Activated CD4-positive, alpha-beta T cell treated with anti-CD3 and anti-CD28 coated beads, Interleukin-2, amount 10 ng/mL, durations not matched to agents 24 days and 14 days (primary cell): ENCODE measurements at regions not wholly inside any gene's neighbourhood (a gene's known extent, or its start where the extent isn't known, plus 50 kb on each side); places are given as distances from the start of the nearest gene placed in this dataset.
"Not testable (repeated sequence)": the region's sequence is repeated elsewhere in the genome, so short reads cannot be mapped to it uniquely, and the experiment has no call there.

Experiments
- DNase-seq: peaks from one replicate; pipeline ENCODE4 v3.0.0; 2022
- H3K27ac Mint-ChIP-seq: one replicate; pipeline ENCODE4 v1.8.0; 2022; ENCODE audit warnings: mild to moderate bottlenecking, mixed read lengths
- H3K27me3 Mint-ChIP-seq: one replicate; pipeline ENCODE4 v1.8.0; 2022; ENCODE audit warnings: mixed read lengths
- H3K36me3 Mint-ChIP-seq: one replicate; pipeline ENCODE4 v1.8.0; 2022; ENCODE audit warnings: low read depth, mild to moderate bottlenecking, mixed read lengths
- H3K4me1 Mint-ChIP-seq: one replicate; pipeline ENCODE4 v1.8.0; 2021; ENCODE audit warnings: mixed read lengths
- H3K4me3 Mint-ChIP-seq: one replicate; pipeline ENCODE4 v1.8.0; 2022; ENCODE audit warnings: mild to moderate bottlenecking, moderate library complexity, mixed read lengths
- H3K9me3 Mint-ChIP-seq: one replicate; pipeline ENCODE4 v1.8.0; 2021; ENCODE audit warnings: mixed read lengths
- intact Hi-C: fragments of 100-400 bp; cut with micrococcal nuclease; formaldehyde crosslinking; loops from one replicate; pipeline ENCODE4 v1.15.1; 2023

DNA sequence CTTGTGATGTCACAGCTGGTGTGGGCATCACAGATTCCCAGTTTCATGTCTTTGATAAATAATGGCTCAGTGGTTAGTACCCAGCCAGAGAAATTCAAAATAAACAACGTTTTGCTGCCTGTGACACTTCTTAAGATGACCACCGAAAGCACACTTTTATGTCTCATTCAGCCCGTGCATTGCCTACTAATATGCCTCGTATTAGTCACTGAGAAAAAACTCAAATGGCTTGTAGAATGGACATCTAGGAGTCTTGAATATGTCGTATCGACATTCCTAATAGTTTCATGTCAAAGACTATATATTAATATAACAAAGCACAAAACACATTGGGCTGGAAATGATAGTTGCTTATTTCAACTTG is 103.9 kb upstream of the FAT1 start:
- intact Hi-C loops, result no loop called here
- DNase-seq, result no peak
- H3K4me1 Mint-ChIP-seq, result no peaks in the 10 kb centered on the region
- H3K4me3 Mint-ChIP-seq, result no peak overlapping the region
- H3K27me3 Mint-ChIP-seq, result no peaks in the 10 kb centered on the region
- H3K36me3 Mint-ChIP-seq, result no peaks in the 10 kb centered on the region
- H3K27ac Mint-ChIP-seq, result no peak overlapping the region
- no peaks in the 10 kb centered on the region for H3K9me3 Mint-ChIP-seq

DNA sequence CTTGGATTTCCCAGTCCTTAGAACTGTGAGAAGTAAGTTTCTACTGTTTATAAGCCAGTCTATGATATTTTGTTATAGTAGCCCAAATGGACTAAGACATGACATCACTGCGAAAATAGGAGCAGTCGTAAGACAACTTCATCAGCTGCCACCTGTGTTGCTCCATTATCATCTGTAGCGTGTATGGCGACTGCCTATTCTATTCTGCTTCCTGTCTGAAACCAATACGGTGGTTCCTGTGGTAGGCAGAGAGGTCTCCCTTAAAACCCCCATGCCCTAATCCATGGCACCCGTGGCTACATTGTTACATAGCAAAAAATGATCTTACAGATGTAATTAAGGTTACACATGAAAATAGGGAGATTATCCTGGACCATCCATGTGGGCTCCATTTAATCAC is 105.4 kb upstream of the FAT1 start:
- no peaks in the 10 kb centered on the region for H3K4me1 Mint-ChIP-seq
- no peak overlapping the region for H3K4me3 Mint-ChIP-seq
- intact Hi-C loops, result no loop called here
- no peak overlapping the region for H3K27ac Mint-ChIP-seq
- no peaks in the 10 kb centered on the region for H3K9me3 Mint-ChIP-seq
- no peaks in the 10 kb centered on the region for H3K27me3 Mint-ChIP-seq
- H3K36me3 Mint-ChIP-seq, result no peaks in the 10 kb centered on the region
- no peak for DNase-seq

DNA sequence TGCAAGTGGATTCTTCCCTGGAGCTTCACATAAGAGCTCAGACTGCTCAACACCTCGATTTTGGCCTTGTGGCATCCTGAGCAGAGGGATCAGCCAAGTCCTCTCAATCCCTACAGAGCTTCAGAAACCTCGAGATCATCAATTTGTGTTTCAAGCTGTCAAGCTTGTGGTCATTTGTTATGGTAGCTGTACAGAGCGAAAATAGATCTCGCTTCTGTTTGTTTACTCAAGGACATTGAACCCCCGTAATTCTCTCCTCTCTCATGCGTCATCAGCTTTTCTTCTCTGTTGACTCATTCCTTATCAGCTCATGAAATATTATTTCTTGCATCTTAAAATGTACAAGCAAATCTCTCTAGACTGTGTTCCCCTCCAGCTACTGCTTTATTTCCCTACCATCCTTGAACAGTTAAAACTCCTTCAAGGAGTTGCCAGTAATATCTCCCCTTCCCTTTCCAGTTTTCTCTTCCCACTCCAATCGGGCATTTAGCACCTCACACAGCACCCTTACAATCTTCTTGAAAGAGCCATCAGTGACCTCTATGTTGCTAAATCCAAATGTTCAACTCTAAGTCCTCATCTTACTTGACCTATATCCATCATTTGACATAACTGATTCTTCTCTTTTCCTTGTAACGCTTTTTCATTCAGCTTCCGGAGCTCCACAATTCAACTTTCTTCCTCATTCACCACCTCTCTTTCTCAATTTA is 106.2 kb upstream of the FAT1 start:
- Mint-ChIP-seq H3K27me3 (no peaks in the 10 kb centered on the region), H3K27ac (no peak overlapping the region), H3K4me3 (no peak overlapping the region), H3K36me3 (no peaks in the 10 kb centered on the region), H3K9me3 (no peaks in the 10 kb centered on the region), H3K4me1 (no peaks in the 10 kb centered on the region)
- no peak for DNase-seq
- intact Hi-C loops, result no loop called here

DNA sequence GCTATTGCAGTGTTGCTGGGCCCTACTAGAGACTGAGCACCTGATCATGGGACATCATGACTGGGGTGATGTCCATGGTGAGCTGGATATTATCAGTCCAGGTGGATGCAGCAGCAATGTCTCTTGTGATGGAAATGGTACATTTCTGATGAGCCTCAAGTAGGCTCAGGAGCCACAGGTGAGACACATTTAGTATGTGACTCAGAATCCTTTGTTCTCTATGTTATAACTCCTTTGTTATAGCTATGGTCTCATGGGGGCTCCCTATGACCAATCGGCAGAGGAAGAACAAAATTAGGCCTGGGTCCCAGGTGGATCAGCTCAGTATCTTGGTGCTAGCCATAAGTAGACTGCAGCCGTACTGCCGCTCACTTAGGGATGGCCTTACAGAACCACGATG is 107.9 kb upstream of the FAT1 start:
- no peaks in the 10 kb centered on the region for H3K27me3 Mint-ChIP-seq

DNA sequence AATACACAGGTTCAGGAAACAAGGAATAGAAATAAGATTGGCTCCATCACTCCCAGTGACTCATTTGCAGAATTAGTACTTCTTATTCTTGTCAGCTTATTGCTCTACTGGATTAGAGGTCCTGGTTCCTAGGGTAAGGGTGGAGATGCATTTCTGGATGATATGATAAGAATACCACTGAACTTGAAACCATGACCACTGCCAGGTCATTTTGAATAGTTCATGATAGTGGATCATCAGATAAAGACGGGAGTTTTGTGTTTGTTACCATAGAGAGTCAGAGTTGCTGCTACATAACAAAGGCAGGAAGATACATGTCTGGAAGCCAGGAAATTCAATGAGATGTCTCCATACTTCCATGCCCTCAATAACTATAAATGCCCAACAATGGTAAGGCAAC is 109.2 kb upstream of the FAT1 start:
- intact Hi-C loops, result no loop called here

More for the DNA sequence above, 107.9 kb upstream of the FAT1 start:
- H3K9me3 Mint-ChIP-seq, result no peaks in the 10 kb centered on the region
- no peak overlapping the region for H3K4me3 Mint-ChIP-seq
- no peaks in the 10 kb centered on the region for H3K36me3 Mint-ChIP-seq
- no peak for DNase-seq
- intact Hi-C loops, result no loop called here
- no peaks in the 10 kb centered on the region for H3K4me1 Mint-ChIP-seq
- H3K27ac Mint-ChIP-seq, result no peak overlapping the region

DNA sequence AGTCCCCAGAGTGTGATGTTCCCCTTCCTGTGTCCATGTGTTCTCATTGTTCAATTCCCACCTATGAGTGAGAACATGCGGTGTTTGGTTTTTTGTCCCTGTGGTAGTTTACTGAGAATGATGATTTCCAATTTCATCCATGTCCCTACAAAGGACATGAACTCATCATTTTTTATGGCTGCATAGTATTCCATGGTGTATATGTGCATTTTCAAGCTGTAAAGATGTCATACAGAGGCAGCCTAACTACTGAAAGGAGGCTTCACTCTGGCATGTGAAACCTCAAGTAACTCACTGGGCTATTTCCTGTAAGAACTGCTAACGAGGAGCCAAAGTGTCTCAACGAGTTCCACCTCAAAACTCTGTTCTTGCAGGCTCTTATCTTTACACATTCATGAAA is 113.8 kb upstream of the FAT1 start:
- H3K27me3 Mint-ChIP-seq, H3K36me3 Mint-ChIP-seq, H3K4me1 Mint-ChIP-seq, H3K27ac Mint-ChIP-seq, intact Hi-C loops, DNase-seq, H3K4me3 Mint-ChIP-seq, H3K9me3 Mint-ChIP-seq: not testable (repeated sequence)

More for the DNA sequence above, 109.2 kb upstream of the FAT1 start:
- Mint-ChIP-seq H3K27ac (no peak overlapping the region), H3K27me3 (no peaks in the 10 kb centered on the region), H3K9me3 (peaks cover 3% of the 10 kb centered on the region), H3K4me1 (no peaks in the 10 kb centered on the region), H3K4me3 (no peak overlapping the region), H3K36me3 (no peaks in the 10 kb centered on the region)
- DNase-seq, result no peak

DNA sequence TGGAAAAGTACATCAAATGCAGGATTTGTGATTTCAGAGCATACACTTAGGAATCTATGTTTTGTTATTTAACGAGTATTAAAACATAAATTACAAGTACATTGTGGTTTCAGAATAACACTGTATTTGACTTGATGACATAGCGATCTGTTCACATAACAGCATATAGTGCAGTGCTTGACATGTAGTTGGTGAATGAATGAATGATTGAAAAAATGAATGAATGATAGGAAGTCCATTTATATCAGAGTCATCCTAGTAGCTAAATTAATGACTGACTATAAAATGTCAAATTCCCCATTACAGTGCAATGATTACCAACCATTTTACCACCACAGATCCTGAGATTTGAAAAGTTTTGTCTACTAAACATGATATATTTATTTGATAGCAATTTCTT is 114.6 kb upstream of the FAT1 start:
- Mint-ChIP-seq H3K4me1 (no peaks in the 10 kb centered on the region), H3K27me3 (no peaks in the 10 kb centered on the region), H3K9me3 (peaks cover 6% of the 10 kb centered on the region), H3K27ac (no peak overlapping the region), H3K4me3 (no peak overlapping the region), H3K36me3 (no peaks in the 10 kb centered on the region)
- no peak for DNase-seq
- intact Hi-C loops, result no loop called here

DNA sequence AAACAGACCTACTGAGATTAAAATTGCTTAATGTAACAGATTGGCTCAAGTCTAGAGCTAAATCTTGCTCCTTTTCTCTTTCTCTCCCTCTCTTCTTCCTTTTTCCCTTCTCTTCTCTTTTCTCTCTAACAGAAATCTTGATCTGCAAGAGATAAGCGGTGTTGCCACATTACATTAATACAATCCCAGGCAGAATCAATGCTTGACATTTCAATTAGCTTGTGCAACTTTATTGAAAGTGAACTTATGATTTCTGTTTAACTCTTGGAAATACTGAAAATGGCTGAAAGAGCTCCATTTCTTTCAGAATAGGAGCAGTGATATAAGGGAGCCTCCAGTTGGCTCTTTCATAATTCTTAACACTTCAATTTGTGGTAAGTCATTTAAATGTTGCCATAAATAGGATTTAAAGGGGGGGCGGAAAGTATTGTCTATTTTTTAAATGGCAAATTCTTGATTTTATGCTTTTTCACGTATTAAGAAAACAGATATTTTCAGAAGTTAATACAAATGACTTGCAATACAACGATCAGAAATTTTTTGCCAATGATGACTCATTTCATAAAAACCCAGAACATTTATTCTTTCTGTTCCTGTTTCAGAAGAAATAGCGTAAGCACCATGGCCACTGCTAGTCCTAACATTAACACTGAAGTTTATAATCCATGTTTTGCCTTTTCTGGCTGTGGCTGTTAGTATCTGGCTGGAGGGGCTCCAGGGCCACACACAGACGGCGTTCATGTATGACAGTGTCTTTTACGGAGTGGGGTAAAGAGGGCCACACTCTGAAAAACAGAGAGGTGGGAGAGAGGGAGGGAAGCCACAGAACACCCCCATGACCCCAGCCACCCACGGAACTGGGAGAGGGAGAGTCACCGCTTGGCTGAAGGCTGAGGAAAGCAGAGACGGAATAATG is 115.7 kb upstream of the FAT1 start:
- Mint-ChIP-seq H3K4me3 (no peak overlapping the region), H3K9me3 (peaks cover 6% of the 10 kb centered on the region), H3K4me1 (no peaks in the 10 kb centered on the region), H3K27ac (no peak overlapping the region), H3K36me3 (no peaks in the 10 kb centered on the region), H3K27me3 (no peaks in the 10 kb centered on the region)
- intact Hi-C loops, result no loop called here
- DNase-seq, result no peak

DNA sequence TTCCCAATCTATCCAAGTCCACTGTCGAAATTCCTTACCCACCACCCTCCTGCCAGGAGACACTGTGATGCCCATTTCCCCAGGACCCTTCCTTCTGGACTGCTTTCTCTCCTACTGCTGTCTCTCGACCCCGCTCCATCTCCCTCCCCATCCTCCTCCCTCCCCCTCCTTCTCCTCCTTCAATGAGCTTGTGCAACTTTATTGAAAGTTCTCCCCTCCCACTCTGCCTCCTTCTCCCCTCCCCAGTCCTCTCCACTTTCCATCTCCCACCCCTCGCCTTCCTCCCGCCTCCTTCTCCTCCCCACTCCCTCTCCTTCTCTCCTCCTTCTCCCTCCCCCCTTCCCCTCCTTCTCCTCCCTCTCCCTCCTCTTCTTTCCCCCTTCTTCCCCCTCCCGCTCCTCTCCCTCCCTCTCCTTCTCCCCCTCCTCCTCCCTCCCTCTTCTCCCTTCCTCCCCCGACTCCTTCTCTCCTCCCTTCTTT is 116.6 kb upstream of the FAT1 start:
- Mint-ChIP-seq H3K27ac (no peak overlapping the region), H3K4me1 (no peaks in the 10 kb centered on the region), H3K36me3 (no peaks in the 10 kb centered on the region), H3K4me3 (no peak overlapping the region), H3K9me3 (peaks cover 6% of the 10 kb centered on the region), H3K27me3 (no peaks in the 10 kb centered on the region)
- intact Hi-C loops, result no loop called here
- no peak for DNase-seq

DNA sequence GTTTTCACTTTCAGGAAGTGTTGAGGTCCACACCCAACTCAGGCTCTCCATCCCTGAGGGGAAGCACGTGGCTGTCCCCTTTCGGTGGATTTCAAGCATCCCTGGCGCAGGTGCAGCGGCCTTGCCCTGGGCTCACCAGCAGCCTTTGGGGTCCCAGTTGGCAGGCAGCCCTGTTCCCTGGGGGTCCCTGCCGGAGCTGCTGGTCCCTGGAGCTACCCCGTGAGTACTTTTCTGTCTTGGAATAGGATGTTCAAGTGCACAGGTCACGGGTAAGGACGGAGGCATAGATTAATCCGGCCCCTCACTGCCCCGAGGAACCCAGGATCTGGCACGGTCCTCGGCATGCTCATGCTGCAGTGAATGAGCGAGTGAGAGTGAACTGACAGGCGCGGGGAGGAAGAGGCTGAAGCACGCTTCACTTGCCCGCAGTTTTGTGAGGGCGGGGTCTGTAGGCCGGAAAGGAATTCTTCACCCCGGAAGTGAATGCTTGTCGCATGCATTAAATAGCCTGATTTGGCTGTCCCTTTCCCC is 117.2 kb upstream of the FAT1 start:
- DNase-seq, result no peak
- H3K4me1 Mint-ChIP-seq, result no peaks in the 10 kb centered on the region
- no peak overlapping the region for H3K27ac Mint-ChIP-seq
- no peak overlapping the region for H3K4me3 Mint-ChIP-seq
- no peaks in the 10 kb centered on the region for H3K27me3 Mint-ChIP-seq
- no peaks in the 10 kb centered on the region for H3K36me3 Mint-ChIP-seq
- intact Hi-C loops, result no loop called here
- peaks cover 6% of the 10 kb centered on the region for H3K9me3 Mint-ChIP-seq

DNA sequence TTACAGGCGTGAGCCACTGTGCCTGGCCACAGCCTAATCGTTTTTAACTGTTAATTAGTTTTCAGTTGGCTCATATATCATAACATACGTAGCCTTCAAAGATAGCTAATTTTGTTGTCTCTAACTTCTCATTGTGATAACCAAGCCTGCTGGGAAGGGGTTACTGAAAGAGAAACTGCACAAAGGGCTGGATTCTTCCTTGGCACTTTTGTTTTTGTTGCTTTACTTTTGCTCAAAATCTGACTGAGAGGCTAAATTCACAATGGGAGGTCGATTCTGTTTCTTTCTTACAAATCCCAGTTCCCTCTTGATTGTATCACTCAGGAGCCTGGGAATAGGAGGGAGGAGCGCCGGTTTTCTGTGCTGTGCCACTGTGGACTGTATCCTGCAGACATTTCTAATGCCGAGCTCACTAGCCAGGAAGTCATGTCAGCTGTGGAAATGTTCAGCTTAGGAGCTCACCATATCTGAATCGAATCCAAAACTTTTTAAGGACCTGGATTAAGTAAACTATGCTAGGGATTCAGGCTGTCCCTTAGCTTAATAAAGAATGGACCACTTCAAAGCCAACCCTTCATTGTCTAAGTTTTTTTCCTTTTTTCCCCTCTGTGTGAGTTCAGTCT is 120.5 kb upstream of the FAT1 start:
- Mint-ChIP-seq H3K4me1 (no peaks in the 10 kb centered on the region), H3K9me3 (no peaks in the 10 kb centered on the region), H3K27ac (no peak overlapping the region), H3K27me3 (no peaks in the 10 kb centered on the region), H3K4me3 (no peak overlapping the region), H3K36me3 (no peaks in the 10 kb centered on the region)
- intact Hi-C loops, result no loop called here
- no peak for DNase-seq

DNA sequence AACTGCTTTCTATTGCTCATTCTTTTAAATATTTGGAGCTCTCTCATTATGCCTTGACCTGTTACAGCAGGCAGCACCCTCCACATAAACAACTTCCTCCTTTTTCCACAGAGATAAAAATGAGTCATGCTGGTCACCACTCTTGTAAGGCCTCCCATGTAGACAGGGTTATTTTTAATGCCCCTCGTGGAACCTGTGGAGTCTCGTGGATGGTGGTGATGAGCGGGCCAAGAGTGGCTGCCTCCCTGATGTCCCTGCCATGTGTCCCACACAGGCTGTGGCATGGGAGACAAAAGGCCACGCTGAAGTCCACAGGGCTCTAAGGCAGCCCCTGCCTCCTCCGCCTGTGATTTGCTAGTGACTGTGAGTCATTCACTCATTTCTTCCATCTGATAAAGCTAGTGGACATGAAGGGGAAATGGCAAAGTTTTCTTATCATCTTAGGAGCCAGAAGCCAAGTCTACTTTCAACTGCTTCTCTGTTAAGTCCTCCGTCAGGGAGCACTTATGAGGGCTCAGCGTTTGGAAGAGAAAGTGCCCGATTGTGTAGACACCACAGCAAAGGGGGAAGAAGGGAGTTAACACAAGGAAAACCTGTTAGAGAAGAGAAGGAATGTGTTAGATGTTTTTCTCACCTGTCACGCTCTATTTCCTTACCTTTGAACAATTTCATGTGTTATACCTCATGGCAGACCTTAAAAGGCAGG is 121.6 kb upstream of the FAT1 start:
- Mint-ChIP-seq H3K4me3 (no peak overlapping the region), H3K36me3 (no peaks in the 10 kb centered on the region), H3K27me3 (no peaks in the 10 kb centered on the region), H3K9me3 (no peaks in the 10 kb centered on the region), H3K4me1 (no peaks in the 10 kb centered on the region), H3K27ac (no peak overlapping the region)
- intact Hi-C loops, result no loop called here
- no peak for DNase-seq

DNA sequence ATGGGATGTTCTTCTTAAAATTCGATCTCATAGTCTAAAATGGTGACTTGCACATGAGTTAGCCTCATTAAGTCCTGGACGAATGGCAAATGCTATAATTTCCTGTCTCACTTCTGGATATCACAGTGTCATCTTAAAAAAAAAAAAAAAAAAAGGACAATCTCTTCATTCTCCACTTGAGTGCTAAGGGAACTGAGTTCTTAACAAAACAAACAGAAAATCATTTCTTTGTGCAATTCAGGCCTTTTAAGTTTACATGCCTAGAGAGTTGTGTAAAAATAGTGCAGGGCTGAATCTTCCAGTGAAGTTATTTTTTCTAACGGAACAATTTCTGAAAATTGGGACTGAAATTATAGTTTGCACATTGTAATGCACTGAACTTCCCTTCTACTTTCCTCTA is 122.8 kb upstream of the FAT1 start:
- H3K27me3 Mint-ChIP-seq, result no peaks in the 10 kb centered on the region
- intact Hi-C loops, result no loop called here
- H3K4me1 Mint-ChIP-seq, result no peaks in the 10 kb centered on the region
- no peaks in the 10 kb centered on the region for H3K36me3 Mint-ChIP-seq
- H3K4me3 Mint-ChIP-seq, result no peak overlapping the region
- no peaks in the 10 kb centered on the region for H3K9me3 Mint-ChIP-seq
- no peak for DNase-seq
- H3K27ac Mint-ChIP-seq, result no peak overlapping the region
